WTC11 (cell line): ENCODE measurements at regions not wholly inside any gene's neighbourhood (a gene's known extent, or its start where the extent isn't known, plus 50 kb on each side); places are given as distances from the start of the nearest gene placed in this dataset.

Source experiments
- ATAC-seq: fragments of 200-7000 bp; cut with Tn5 transposase; 2 replicates; pipeline ENCODE4 v1.10.0; 2021; ENCODE audit warnings: mild to moderate bottlenecking, moderate library complexity
- CTCF ChIA-PET: fragments of 300-600 bp; sonication (Branson Sonifier 250); formaldehyde crosslinking; loops from one replicate; lab custom pipeline; 2021; ENCODE audit warnings: antibody characterized with exemption; lab: Charles Lee
- POLR2A ChIA-PET: fragments of 350-600 bp; sonication (Branson Sonifier 250); formaldehyde crosslinking; loops from one replicate; lab custom pipeline; 2021; ENCODE audit warnings: antibody characterized with exemption; lab: Charles Lee
- DNase-seq: peaks from one replicate; pipeline ENCODE4 v3.0.0; 2021; ENCODE audit warnings: low spot score
- H3K27ac Mint-ChIP-seq: 2 replicates; pipeline ENCODE4 v1.8.0; 2021; ENCODE audit warnings: mixed read lengths
- H3K27me3 Mint-ChIP-seq: 2 replicates; pipeline ENCODE4 v1.8.0; 2021; ENCODE audit warnings: low read depth, mild to moderate bottlenecking, moderate library complexity, mixed read lengths
- H3K36me3 Mint-ChIP-seq: 2 replicates; pipeline ENCODE4 v1.8.0; 2021; ENCODE audit warnings: mixed read lengths
- H3K4me1 Mint-ChIP-seq: 2 replicates; pipeline ENCODE4 v1.8.0; 2022; ENCODE audit warnings: mixed read lengths
- H3K4me3 Mint-ChIP-seq: 2 replicates; pipeline ENCODE4 v1.8.0; 2021; ENCODE audit warnings: mild to moderate bottlenecking, moderate library complexity, mixed read lengths
- H3K9me3 Mint-ChIP-seq: 2 replicates; pipeline ENCODE4 v1.8.0; 2021; ENCODE audit warnings: mixed read lengths
- ATF1 ChIP-seq: sonication (generic); formaldehyde crosslinking; IDR thresholded peaks from 2 replicates; pipeline ENCODE4 v1.8.1; 2023; ENCODE audit warnings: mild to moderate bottlenecking, moderate library complexity, missing genetic modification reagents
- CREB1 ChIP-seq: sonication (generic); formaldehyde crosslinking; IDR thresholded peaks from 2 replicates; pipeline ENCODE4 v1.8.0; 2023; ENCODE audit warnings: mild to moderate bottlenecking, missing genetic modification reagents
- ELF4 ChIP-seq: sonication (generic); formaldehyde crosslinking; IDR thresholded peaks from 2 replicates; pipeline ENCODE4 v1.8.1; 2022; ENCODE audit warnings: low read depth, mild to moderate bottlenecking, moderate library complexity, missing genetic modification reagents
- GRHL2 ChIP-seq: fragments of 250-450 bp; sonication (Bioruptor Pico); IDR thresholded peaks from 2 replicates; pipeline ENCODE4 v1.8.0; 2022; ENCODE audit warnings: mild to moderate bottlenecking, moderate library complexity; ENCODE audit not compliant: insufficient replicate concordance, severe bottlenecking
- IRF2 ChIP-seq: sonication (generic); formaldehyde crosslinking; IDR thresholded peaks from 2 replicates; pipeline ENCODE4 v1.8.0; 2022; ENCODE audit warnings: low read depth, missing genetic modification reagents, borderline replicate concordance
- MYBL2 ChIP-seq: sonication (generic); formaldehyde crosslinking; IDR thresholded peaks from 2 replicates; pipeline ENCODE4 v1.8.1; 2023; ENCODE audit warnings: mild to moderate bottlenecking, moderate library complexity, missing genetic modification reagents
- NFATC4 ChIP-seq: fragments of 250-450 bp; sonication (Bioruptor Pico); IDR thresholded peaks from 2 replicates; pipeline ENCODE4 v1.9.0; 2021; ENCODE audit warnings: mild to moderate bottlenecking
- NFYB ChIP-seq: sonication (generic); formaldehyde crosslinking; conservative IDR thresholded peaks from 2 replicates; pipeline ENCODE4 v1.8.0; 2022; ENCODE audit warnings: low read depth, missing genetic modification reagents
- PRRX2 ChIP-seq: fragments of 250-450 bp; sonication (Bioruptor Pico); IDR thresholded peaks from 2 replicates; pipeline ENCODE4 v1.8.0; 2021; ENCODE audit warnings: mild to moderate bottlenecking
- SOX15 ChIP-seq: fragments of 250-450 bp; sonication (Bioruptor Pico); IDR thresholded peaks from 2 replicates; pipeline ENCODE4 v1.9.0; 2021; ENCODE audit warnings: mild to moderate bottlenecking
- SP1 ChIP-seq: sonication (generic); formaldehyde crosslinking; conservative IDR thresholded peaks from 2 replicates; pipeline ENCODE4 v1.8.1; 2022; ENCODE audit warnings: missing genetic modification reagents
- TCF7 ChIP-seq: sonication (generic); formaldehyde crosslinking; IDR thresholded peaks from 2 replicates; pipeline ENCODE4 v1.8.0; 2022; ENCODE audit warnings: mild to moderate bottlenecking, low read depth, missing genetic modification reagents, moderate library complexity
- ZBTB21 ChIP-seq: sonication (generic); formaldehyde crosslinking; IDR thresholded peaks from 2 replicates; pipeline ENCODE4 v1.8.1; 2023; ENCODE audit warnings: mild to moderate bottlenecking, missing genetic modification reagents, borderline replicate concordance
- ZNF121 ChIP-seq: sonication (generic); formaldehyde crosslinking; IDR thresholded peaks from 2 replicates; pipeline ENCODE4 v1.8.0; 2023; ENCODE audit warnings: missing genetic modification reagents
- ZNF317 ChIP-seq: sonication (generic); formaldehyde crosslinking; IDR thresholded peaks from 2 replicates; pipeline ENCODE4 v1.8.1; 2023; ENCODE audit warnings: low read depth, mild to moderate bottlenecking, moderate library complexity, missing genetic modification reagents, borderline replicate concordance
- ZNF671 ChIP-seq: fragments of 250-450 bp; sonication (Bioruptor Pico); IDR thresholded peaks from 2 replicates; pipeline ENCODE4 v1.8.0; 2021; ENCODE audit warnings: mild to moderate bottlenecking
- TF ChIP-seq, protein P1 (sequence below): sonication (generic); formaldehyde crosslinking; IDR thresholded peaks from 2 replicates; pipeline ENCODE4 v1.8.1; 2022; ENCODE audit warnings: mild to moderate bottlenecking, moderate library complexity, missing genetic modification reagents
- TF ChIP-seq, protein P2 (sequence below): sonication (generic); formaldehyde crosslinking; IDR thresholded peaks from 2 replicates; pipeline ENCODE4 v1.8.0; 2022; ENCODE audit warnings: mild to moderate bottlenecking, missing genetic modification reagents
- TF ChIP-seq, protein P3 (sequence below): sonication (generic); formaldehyde crosslinking; IDR thresholded peaks from 2 replicates; pipeline ENCODE4 v1.8.0; 2022; ENCODE audit warnings: missing genetic modification reagents
- TF ChIP-seq, protein P4 (sequence below): fragments of 250-450 bp; sonication (Bioruptor Pico); IDR thresholded peaks from 2 replicates; pipeline ENCODE4 v1.9.0; 2021; ENCODE audit warnings: mild to moderate bottlenecking
- TF ChIP-seq, protein P5 (sequence below): sonication (generic); formaldehyde crosslinking; IDR thresholded peaks from 2 replicates; pipeline ENCODE4 v1.8.1; 2022; ENCODE audit warnings: missing genetic modification reagents, borderline replicate concordance
- TF ChIP-seq, protein P6 (sequence below): sonication (generic); formaldehyde crosslinking; IDR thresholded peaks from 2 replicates; pipeline ENCODE4 v1.8.1; 2022; ENCODE audit warnings: low read depth, mild to moderate bottlenecking, moderate library complexity, missing genetic modification reagents, borderline replicate concordance
- TF ChIP-seq, protein P7 (sequence below): sonication (generic); formaldehyde crosslinking; IDR thresholded peaks from 2 replicates; pipeline ENCODE4 v1.8.0; 2022; ENCODE audit warnings: mild to moderate bottlenecking, missing genetic modification reagents
- TF ChIP-seq, protein P8 (sequence below): sonication (generic); formaldehyde crosslinking; IDR thresholded peaks from 2 replicates; pipeline ENCODE4 v1.8.1; 2023; ENCODE audit warnings: mild to moderate bottlenecking, missing genetic modification reagents

DNA sequence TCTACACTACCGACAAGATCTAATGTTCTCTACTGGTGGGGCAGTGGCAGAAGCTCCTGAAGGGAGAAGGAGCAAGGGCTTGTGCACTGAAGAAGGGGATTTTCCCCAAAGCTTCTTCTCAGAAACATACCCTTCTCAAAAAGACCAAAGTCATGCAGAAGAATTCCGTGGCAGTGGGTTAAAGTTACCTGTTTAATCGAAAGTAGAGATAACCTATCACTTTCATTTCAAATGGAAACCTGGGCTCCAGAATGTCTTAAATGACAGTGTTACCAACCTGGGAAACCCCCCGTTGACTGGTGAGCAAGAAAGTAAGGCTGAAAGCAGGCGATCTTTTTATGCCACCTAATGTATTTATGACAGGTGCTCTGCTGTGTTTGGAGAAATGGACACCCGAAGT is 92.5 kb upstream of the TEX13D start (continued):
- TF ChIP-seq, protein P1, sequence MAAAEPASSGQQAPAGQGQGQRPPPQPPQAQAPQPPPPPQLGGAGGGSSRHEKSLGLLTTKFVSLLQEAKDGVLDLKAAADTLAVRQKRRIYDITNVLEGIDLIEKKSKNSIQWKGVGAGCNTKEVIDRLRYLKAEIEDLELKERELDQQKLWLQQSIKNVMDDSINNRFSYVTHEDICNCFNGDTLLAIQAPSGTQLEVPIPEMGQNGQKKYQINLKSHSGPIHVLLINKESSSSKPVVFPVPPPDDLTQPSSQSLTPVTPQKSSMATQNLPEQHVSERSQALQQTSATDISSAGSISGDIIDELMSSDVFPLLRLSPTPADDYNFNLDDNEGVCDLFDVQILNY: no peak
- TF ChIP-seq ATF1: no peak
- TF ChIP-seq, protein P2, sequence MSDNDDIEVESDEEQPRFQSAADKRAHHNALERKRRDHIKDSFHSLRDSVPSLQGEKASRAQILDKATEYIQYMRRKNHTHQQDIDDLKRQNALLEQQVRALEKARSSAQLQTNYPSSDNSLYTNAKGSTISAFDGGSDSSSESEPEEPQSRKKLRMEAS (CRISPR knock-in tag): no peak
- no peak for TF ChIP-seq GRHL2 (CRISPR knock-in tag)
- no peak for TF ChIP-seq ZBTB21 (CRISPR knock-in tag)
- TF ChIP-seq NFATC4: no peak
- no peak for TF ChIP-seq CREB1 (CRISPR knock-in tag)
- TF ChIP-seq SP1: no peak
- no peak for TF ChIP-seq MYBL2 (CRISPR knock-in tag)

DNA sequence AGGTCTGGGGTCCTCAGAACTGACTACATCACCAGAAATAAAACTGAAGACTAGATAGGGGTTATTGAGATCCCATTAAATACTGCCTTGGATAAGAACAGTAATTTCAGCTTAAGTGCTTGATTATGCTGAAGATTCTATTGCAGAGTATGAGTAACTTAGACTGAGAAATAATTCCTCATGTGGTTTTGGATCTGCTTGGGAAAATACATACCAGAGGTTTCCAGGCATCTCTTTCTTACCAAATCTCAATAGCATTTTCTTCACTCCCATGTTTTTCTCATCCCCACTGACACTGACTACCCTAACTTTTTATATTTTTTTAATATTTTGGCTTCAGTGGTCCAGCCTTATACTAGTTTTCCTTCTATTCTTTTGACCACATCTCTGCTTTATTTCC is 92.0 kb upstream of the TEX13D start:
- no peak overlapping the region for H3K27ac Mint-ChIP-seq
- peaks cover 16% of the 10 kb centered on the region; the same call in 1 of the 2 replicates for H3K4me1 Mint-ChIP-seq
- ATAC-seq (no peak), DNase-seq (no peak)
- no peak overlapping the region for H3K4me3 Mint-ChIP-seq
- POLR2A ChIA-PET: no interaction called here
- H3K27me3 Mint-ChIP-seq: peaks cover 22% of the 10 kb centered on the region
- CTCF ChIA-PET: no interaction called here
- H3K36me3 Mint-ChIP-seq: no peaks in the 10 kb centered on the region
- no peaks in the 10 kb centered on the region for H3K9me3 Mint-ChIP-seq
- TF ChIP-seq, protein P3, sequence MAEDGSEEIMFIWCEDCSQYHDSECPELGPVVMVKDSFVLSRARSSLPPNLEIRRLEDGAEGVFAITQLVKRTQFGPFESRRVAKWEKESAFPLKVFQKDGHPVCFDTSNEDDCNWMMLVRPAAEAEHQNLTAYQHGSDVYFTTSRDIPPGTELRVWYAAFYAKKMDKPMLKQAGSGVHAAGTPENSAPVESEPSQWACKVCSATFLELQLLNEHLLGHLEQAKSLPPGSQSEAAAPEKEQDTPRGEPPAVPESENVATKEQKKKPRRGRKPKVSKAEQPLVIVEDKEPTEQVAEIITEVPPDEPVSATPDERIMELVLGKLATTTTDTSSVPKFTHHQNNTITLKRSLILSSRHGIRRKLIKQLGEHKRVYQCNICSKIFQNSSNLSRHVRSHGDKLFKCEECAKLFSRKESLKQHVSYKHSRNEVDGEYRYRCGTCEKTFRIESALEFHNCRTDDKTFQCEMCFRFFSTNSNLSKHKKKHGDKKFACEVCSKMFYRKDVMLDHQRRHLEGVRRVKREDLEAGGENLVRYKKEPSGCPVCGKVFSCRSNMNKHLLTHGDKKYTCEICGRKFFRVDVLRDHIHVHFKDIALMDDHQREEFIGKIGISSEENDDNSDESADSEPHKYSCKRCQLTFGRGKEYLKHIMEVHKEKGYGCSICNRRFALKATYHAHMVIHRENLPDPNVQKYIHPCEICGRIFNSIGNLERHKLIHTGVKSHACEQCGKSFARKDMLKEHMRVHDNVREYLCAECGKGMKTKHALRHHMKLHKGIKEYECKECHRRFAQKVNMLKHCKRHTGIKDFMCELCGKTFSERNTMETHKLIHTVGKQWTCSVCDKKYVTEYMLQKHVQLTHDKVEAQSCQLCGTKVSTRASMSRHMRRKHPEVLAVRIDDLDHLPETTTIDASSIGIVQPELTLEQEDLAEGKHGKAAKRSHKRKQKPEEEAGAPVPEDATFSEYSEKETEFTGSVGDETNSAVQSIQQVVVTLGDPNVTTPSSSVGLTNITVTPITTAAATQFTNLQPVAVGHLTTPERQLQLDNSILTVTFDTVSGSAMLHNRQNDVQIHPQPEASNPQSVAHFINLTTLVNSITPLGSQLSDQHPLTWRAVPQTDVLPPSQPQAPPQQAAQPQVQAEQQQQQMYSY (CRISPR knock-in tag): no peak
- no peak for TF ChIP-seq ELF4 (CRISPR knock-in tag)
- TF ChIP-seq ZNF317: no peak
- no peak for TF ChIP-seq TCF7 (CRISPR knock-in tag)
- TF ChIP-seq, protein P4, sequence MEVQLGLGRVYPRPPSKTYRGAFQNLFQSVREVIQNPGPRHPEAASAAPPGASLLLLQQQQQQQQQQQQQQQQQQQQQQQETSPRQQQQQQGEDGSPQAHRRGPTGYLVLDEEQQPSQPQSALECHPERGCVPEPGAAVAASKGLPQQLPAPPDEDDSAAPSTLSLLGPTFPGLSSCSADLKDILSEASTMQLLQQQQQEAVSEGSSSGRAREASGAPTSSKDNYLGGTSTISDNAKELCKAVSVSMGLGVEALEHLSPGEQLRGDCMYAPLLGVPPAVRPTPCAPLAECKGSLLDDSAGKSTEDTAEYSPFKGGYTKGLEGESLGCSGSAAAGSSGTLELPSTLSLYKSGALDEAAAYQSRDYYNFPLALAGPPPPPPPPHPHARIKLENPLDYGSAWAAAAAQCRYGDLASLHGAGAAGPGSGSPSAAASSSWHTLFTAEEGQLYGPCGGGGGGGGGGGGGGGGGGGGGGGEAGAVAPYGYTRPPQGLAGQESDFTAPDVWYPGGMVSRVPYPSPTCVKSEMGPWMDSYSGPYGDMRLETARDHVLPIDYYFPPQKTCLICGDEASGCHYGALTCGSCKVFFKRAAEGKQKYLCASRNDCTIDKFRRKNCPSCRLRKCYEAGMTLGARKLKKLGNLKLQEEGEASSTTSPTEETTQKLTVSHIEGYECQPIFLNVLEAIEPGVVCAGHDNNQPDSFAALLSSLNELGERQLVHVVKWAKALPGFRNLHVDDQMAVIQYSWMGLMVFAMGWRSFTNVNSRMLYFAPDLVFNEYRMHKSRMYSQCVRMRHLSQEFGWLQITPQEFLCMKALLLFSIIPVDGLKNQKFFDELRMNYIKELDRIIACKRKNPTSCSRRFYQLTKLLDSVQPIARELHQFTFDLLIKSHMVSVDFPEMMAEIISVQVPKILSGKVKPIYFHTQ (CRISPR knock-in tag): no peak
- TF ChIP-seq, protein P5, sequence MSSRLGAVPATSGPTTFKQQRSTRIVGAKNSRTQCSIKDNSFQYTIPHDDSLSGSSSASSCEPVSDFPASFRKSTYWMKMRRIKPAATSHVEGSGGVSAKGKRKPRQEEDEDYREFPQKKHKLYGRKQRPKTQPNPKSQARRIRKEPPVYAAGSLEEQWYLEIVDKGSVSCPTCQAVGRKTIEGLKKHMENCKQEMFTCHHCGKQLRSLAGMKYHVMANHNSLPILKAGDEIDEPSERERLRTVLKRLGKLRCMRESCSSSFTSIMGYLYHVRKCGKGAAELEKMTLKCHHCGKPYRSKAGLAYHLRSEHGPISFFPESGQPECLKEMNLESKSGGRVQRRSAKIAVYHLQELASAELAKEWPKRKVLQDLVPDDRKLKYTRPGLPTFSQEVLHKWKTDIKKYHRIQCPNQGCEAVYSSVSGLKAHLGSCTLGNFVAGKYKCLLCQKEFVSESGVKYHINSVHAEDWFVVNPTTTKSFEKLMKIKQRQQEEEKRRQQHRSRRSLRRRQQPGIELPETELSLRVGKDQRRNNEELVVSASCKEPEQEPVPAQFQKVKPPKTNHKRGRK (CRISPR knock-in tag): no peak
- TF ChIP-seq, protein P6, sequence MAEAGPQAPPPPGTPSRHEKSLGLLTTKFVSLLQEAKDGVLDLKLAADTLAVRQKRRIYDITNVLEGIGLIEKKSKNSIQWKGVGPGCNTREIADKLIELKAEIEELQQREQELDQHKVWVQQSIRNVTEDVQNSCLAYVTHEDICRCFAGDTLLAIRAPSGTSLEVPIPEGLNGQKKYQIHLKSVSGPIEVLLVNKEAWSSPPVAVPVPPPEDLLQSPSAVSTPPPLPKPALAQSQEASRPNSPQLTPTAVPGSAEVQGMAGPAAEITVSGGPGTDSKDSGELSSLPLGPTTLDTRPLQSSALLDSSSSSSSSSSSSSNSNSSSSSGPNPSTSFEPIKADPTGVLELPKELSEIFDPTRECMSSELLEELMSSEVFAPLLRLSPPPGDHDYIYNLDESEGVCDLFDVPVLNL: no peak
- TF ChIP-seq NFYB (CRISPR knock-in tag): no peak
- TF ChIP-seq IRF2 (CRISPR knock-in tag): no peak
- TF ChIP-seq, protein P7, sequence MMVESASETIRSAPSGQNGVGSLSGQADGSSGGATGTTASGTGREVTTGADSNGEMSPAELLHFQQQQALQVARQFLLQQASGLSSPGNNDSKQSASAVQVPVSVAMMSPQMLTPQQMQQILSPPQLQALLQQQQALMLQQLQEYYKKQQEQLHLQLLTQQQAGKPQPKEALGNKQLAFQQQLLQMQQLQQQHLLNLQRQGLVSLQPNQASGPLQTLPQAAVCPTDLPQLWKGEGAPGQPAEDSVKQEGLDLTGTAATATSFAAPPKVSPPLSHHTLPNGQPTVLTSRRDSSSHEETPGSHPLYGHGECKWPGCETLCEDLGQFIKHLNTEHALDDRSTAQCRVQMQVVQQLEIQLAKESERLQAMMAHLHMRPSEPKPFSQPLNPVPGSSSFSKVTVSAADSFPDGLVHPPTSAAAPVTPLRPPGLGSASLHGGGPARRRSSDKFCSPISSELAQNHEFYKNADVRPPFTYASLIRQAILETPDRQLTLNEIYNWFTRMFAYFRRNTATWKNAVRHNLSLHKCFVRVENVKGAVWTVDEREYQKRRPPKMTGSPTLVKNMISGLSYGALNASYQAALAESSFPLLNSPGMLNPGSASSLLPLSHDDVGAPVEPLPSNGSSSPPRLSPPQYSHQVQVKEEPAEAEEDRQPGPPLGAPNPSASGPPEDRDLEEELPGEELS (CRISPR knock-in tag): no peak
- no peak for TF ChIP-seq ZNF671 (CRISPR knock-in tag)
- TF ChIP-seq PRRX2 (CRISPR knock-in tag): no peak
- no peak for TF ChIP-seq SOX15 (CRISPR knock-in tag)
- no peak for TF ChIP-seq ZNF121 (CRISPR knock-in tag)
- TF ChIP-seq, protein P8, sequence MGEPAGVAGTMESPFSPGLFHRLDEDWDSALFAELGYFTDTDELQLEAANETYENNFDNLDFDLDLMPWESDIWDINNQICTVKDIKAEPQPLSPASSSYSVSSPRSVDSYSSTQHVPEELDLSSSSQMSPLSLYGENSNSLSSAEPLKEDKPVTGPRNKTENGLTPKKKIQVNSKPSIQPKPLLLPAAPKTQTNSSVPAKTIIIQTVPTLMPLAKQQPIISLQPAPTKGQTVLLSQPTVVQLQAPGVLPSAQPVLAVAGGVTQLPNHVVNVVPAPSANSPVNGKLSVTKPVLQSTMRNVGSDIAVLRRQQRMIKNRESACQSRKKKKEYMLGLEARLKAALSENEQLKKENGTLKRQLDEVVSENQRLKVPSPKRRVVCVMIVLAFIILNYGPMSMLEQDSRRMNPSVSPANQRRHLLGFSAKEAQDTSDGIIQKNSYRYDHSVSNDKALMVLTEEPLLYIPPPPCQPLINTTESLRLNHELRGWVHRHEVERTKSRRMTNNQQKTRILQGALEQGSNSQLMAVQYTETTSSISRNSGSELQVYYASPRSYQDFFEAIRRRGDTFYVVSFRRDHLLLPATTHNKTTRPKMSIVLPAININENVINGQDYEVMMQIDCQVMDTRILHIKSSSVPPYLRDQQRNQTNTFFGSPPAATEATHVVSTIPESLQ (CRISPR knock-in tag): no peak
